HepG2 (cell line): ENCODE measurements at regions not wholly inside any gene's neighbourhood (a gene's known extent, or its start where the extent isn't known, plus 50 kb on each side); places are given as distances from the start of the nearest gene placed in this dataset.
A peak's percentile ranks its signal among the peaks of the same experiment; 100 is the strongest.

Experiments used
- GATAD2A ChIP-seq: IDR thresholded peaks from 2 replicates; pipeline ENCODE4 v1.6.1; 2016
- MATR3 ChIP-seq: sonication (generic); formaldehyde crosslinking; IDR thresholded peaks from 2 replicates; pipeline ENCODE4 v1.4.0; 2020; ENCODE audit warnings: missing genetic modification reagents
- NFE2L1 ChIP-seq: sonication (generic); formaldehyde crosslinking; IDR thresholded peaks from 2 replicates; pipeline ENCODE4 v1.4.0; 2020; ENCODE audit warnings: missing genetic modification reagents, mild to moderate bottlenecking, borderline replicate concordance
- TAF1 ChIP-seq: sonication (generic); formaldehyde crosslinking; IDR thresholded peaks from 2 replicates; pipeline ENCODE4 v1.4.0; 2020; ENCODE audit warnings: missing genetic modification reagents
- ZEB1 ChIP-seq: IDR thresholded peaks from 2 replicates; pipeline ENCODE4 v1.6.1; 2012; ENCODE audit warnings: mild to moderate bottlenecking, low read depth, inconsistent platforms; ENCODE audit not compliant: insufficient replicate concordance
- ZNF264 ChIP-seq: sonication (generic); formaldehyde crosslinking; IDR thresholded peaks from 2 replicates; pipeline ENCODE4 v1.4.0; 2020; ENCODE audit warnings: missing genetic modification reagents
- ZNF567 ChIP-seq: sonication (generic); formaldehyde crosslinking; IDR thresholded peaks from 2 replicates; pipeline ENCODE4 v1.8.1; 2023; ENCODE audit warnings: mild to moderate bottlenecking, missing genetic modification reagents, borderline replicate concordance
- TF ChIP-seq, protein P1 (sequence below): sonication (generic); formaldehyde crosslinking; IDR thresholded peaks from 2 replicates; pipeline ENCODE4 v1.5.1; 2020; ENCODE audit warnings: mild to moderate bottlenecking, missing genetic modification reagents
- TF ChIP-seq, protein P2 (sequence below): sonication (generic); formaldehyde crosslinking; conservative IDR thresholded peaks from 2 replicates; pipeline ENCODE4 v1.4.0; 2020; ENCODE audit warnings: mild to moderate bottlenecking, missing genetic modification reagents, moderate library complexity
- TF ChIP-seq, protein P3 (sequence below): sonication (generic); formaldehyde crosslinking; conservative IDR thresholded peaks from 2 replicates; pipeline ENCODE4 v1.8.1; 2023; ENCODE audit warnings: missing genetic modification reagents
- TF ChIP-seq, protein P4 (sequence below): sonication (generic); formaldehyde crosslinking; IDR thresholded peaks from 2 replicates; pipeline ENCODE4 v1.5.1; 2020; ENCODE audit warnings: missing genetic modification reagents, mild to moderate bottlenecking, borderline replicate concordance
- TF ChIP-seq, protein P5 (sequence below): IDR thresholded peaks from 2 replicates; pipeline ENCODE4 v1.4.0; 2020; ENCODE audit warnings: mild to moderate bottlenecking, missing genetic modification reagents

DNA sequence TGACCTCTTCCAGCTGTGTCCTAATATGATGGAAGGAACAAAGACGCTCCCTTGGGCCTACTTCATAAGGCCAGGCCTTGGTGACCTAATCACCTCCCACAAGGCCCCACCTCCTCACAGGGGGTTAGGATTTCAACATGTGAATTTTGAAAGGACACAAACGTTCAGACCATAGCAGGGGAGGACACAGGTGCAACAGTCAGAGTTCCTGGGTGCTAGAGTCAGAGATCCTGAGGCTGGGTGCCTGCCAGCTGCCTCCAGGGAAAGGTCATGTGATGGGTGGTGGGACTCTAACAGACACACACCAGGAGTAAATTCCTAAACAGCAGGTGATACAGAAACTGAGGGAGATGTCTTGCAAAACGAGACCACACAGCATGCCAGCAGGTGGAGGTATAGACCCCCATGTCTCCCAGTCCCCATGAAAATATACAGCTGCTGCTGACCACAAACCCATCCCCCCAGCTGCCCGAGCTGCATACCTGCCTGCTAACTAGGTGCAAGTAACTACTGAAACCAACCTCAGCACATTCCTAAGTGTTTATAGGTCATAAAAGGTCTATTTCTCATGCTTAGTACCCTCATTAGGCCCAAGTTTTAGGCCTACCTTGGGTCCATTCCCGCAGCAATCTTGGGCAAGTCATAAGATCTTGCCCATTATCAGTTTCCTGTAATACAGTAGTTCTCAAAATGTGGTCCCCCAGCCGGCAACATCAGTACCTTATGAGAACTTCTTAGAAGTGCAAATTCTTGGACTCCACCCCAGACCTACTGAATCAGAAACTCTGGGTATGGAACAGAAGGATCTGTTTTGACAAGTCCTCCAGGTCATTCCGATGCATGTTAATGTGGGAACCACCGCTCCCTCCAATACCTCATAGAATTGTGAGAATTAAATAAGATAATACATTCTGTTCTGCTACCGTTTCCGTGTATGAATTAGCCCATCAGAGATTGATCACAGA lies 245.3 kb downstream of the ENC1 start (continued):
- TF ChIP-seq, protein P1, sequence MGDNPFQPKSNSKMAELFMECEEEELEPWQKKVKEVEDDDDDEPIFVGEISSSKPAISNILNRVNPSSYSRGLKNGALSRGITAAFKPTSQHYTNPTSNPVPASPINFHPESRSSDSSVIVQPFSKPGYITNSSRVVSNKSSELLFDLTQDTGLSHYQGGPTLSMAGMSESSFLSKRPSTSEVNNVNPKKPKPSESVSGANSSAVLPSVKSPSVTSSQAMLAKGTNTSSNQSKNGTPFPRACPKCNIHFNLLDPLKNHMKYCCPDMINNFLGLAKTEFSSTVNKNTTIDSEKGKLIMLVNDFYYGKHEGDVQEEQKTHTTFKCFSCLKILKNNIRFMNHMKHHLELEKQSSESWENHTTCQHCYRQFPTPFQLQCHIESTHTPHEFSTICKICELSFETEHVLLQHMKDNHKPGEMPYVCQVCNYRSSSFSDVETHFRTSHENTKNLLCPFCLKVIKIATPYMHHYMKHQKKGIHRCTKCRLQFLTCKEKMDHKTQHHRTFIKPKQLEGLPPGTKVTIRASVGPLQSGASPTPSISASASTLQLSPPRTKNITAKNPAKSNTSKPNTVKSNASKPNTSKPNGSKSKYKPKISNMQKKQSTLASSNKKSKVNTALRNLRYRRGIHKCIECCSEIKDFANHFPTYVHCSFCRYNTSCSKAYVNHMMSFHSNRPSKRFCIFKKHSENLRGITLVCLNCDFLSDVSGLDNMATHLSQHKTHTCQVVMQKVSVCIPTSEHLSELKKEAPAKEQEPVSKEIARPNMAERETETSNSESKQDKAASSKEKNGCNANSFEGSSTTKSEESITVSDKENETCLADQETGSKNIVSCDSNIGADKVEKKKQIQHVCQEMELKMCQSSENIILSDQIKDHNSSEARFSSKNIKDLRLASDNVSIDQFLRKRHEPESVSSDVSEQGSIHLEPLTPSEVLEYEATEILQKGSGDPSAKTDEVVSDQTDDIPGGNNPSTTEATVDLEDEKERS (CRISPR knock-in tag): no peak
- TF ChIP-seq, protein P2, sequence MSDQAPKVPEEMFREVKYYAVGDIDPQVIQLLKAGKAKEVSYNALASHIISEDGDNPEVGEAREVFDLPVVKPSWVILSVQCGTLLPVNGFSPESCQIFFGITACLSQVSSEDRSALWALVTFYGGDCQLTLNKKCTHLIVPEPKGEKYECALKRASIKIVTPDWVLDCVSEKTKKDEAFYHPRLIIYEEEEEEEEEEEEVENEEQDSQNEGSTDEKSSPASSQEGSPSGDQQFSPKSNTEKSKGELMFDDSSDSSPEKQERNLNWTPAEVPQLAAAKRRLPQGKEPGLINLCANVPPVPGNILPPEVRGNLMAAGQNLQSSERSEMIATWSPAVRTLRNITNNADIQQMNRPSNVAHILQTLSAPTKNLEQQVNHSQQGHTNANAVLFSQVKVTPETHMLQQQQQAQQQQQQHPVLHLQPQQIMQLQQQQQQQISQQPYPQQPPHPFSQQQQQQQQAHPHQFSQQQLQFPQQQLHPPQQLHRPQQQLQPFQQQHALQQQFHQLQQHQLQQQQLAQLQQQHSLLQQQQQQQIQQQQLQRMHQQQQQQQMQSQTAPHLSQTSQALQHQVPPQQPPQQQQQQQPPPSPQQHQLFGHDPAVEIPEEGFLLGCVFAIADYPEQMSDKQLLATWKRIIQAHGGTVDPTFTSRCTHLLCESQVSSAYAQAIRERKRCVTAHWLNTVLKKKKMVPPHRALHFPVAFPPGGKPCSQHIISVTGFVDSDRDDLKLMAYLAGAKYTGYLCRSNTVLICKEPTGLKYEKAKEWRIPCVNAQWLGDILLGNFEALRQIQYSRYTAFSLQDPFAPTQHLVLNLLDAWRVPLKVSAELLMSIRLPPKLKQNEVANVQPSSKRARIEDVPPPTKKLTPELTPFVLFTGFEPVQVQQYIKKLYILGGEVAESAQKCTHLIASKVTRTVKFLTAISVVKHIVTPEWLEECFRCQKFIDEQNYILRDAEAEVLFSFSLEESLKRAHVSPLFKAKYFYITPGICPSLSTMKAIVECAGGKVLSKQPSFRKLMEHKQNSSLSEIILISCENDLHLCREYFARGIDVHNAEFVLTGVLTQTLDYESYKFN (CRISPR knock-in tag): 0 out of 2 replicates have a peak, but pooled peaks have one; percentile 23
- TF ChIP-seq NFE2L1: no peak
- 0 out of 2 replicates have a peak, but pooled peaks have one; percentile 6 for TF ChIP-seq TAF1 (CRISPR knock-in tag)
- TF ChIP-seq, protein P3, sequence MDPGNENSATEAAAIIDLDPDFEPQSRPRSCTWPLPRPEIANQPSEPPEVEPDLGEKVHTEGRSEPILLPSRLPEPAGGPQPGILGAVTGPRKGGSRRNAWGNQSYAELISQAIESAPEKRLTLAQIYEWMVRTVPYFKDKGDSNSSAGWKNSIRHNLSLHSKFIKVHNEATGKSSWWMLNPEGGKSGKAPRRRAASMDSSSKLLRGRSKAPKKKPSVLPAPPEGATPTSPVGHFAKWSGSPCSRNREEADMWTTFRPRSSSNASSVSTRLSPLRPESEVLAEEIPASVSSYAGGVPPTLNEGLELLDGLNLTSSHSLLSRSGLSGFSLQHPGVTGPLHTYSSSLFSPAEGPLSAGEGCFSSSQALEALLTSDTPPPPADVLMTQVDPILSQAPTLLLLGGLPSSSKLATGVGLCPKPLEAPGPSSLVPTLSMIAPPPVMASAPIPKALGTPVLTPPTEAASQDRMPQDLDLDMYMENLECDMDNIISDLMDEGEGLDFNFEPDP (CRISPR knock-in tag): no peak
- TF ChIP-seq, protein P4, sequence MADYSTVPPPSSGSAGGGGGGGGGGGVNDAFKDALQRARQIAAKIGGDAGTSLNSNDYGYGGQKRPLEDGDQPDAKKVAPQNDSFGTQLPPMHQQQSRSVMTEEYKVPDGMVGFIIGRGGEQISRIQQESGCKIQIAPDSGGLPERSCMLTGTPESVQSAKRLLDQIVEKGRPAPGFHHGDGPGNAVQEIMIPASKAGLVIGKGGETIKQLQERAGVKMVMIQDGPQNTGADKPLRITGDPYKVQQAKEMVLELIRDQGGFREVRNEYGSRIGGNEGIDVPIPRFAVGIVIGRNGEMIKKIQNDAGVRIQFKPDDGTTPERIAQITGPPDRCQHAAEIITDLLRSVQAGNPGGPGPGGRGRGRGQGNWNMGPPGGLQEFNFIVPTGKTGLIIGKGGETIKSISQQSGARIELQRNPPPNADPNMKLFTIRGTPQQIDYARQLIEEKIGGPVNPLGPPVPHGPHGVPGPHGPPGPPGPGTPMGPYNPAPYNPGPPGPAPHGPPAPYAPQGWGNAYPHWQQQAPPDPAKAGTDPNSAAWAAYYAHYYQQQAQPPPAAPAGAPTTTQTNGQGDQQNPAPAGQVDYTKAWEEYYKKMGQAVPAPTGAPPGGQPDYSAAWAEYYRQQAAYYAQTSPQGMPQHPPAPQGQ (CRISPR knock-in tag): no peak
- no peak for TF ChIP-seq ZEB1
- TF ChIP-seq, protein P5, sequence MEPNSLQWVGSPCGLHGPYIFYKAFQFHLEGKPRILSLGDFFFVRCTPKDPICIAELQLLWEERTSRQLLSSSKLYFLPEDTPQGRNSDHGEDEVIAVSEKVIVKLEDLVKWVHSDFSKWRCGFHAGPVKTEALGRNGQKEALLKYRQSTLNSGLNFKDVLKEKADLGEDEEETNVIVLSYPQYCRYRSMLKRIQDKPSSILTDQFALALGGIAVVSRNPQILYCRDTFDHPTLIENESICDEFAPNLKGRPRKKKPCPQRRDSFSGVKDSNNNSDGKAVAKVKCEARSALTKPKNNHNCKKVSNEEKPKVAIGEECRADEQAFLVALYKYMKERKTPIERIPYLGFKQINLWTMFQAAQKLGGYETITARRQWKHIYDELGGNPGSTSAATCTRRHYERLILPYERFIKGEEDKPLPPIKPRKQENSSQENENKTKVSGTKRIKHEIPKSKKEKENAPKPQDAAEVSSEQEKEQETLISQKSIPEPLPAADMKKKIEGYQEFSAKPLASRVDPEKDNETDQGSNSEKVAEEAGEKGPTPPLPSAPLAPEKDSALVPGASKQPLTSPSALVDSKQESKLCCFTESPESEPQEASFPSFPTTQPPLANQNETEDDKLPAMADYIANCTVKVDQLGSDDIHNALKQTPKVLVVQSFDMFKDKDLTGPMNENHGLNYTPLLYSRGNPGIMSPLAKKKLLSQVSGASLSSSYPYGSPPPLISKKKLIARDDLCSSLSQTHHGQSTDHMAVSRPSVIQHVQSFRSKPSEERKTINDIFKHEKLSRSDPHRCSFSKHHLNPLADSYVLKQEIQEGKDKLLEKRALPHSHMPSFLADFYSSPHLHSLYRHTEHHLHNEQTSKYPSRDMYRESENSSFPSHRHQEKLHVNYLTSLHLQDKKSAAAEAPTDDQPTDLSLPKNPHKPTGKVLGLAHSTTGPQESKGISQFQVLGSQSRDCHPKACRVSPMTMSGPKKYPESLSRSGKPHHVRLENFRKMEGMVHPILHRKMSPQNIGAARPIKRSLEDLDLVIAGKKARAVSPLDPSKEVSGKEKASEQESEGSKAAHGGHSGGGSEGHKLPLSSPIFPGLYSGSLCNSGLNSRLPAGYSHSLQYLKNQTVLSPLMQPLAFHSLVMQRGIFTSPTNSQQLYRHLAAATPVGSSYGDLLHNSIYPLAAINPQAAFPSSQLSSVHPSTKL: no peak
- no peak for TF ChIP-seq ZNF264 (CRISPR knock-in tag)
- TF ChIP-seq MATR3 (CRISPR knock-in tag): no peak
- TF ChIP-seq GATAD2A: peak; percentile 10; the same call in 1 of the 2 replicates
- 0 out of 2 replicates have a peak, but pooled peaks have one; percentile 25 for TF ChIP-seq ZNF567 (CRISPR knock-in tag)
